ENCODE measurements at regions not wholly inside any gene's neighbourhood (a gene's known extent, or its start where the extent isn't known, plus 50 kb on each side); places are given as distances from the start of the nearest gene placed in this dataset.

DNA sequence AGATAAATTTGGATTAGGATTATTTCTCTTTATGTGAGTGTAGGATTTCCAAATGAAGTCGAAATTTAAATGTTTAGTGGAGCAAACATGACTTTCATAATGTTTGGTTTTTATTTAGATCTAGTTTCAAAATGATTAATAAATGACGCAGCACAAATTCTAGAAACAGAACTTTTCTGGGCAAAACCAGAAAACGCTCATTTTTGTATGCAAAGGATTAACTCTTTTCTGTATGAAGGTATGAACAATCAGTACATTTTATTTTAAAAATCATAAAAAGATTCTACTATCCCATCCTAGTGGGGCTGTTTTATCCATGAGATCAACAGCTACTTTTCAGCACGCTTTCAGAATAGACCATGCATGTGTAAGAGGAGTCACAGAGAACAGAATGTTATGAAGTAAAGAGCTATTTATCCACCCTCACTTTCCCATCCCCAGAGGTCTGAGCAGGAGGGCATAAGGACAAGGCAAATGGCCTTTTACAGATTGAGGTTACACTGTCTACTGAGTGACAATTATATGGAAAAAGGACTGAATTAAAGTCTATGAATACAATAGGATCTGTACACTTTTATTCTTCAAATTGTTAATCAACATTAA is 270.8 kb downstream of the ZEB2 start:
- CTCF ChIA-PET (ENCODE audit: low intra/inter-chr PET ratio), result no interaction called here
- Histone ChIP-seq H3K4me2 (ENCODE audit: insufficient read depth, low read length) (no peak overlapping the region), H3K36me3 (ENCODE audit: control insufficient read depth, insufficient read depth, low read length) (no peaks in the 10 kb centered on the region), H3K79me2 (ENCODE audit: control insufficient read depth, insufficient read depth, low read length) (no peaks in the 10 kb centered on the region), H3K27ac (ENCODE audit: extremely low read depth, low read depth, low read length) (no peak overlapping the region), H3K27me3 (ENCODE audit: control insufficient read depth in 2 of 2, insufficient read depth in 2 of 2, low read length in 2 of 2) (no peaks in the 10 kb centered on the region), H3K4me1 (replicated peaks in 1 of 2; ENCODE audit: control insufficient read depth in 2 of 2, insufficient read depth in 2 of 2, low read length in 2 of 2) (no peaks in the 10 kb centered on the region), H2AFZ (ENCODE audit: low read depth, low read length) (peak overlapping the region; percentile 9; the same call in 1 of the 2 replicates), H4K20me1 (replicated peaks; ENCODE audit: control insufficient read depth, insufficient read depth, low read length) (no peaks in the 10 kb centered on the region), H3K9ac (ENCODE audit: insufficient read depth in 1 of 2, low read depth in 2 of 2, low read length in 2 of 2) (no peak overlapping the region), H3K4me3 (no peak overlapping the region), H3K9me3 (replicated peaks; ENCODE audit: control insufficient read depth, insufficient read depth, low read depth, low read length) (peaks cover 6% of the 10 kb centered on the region; the same call in 1 of the 2 replicates), H3K9me1 (ENCODE audit: control insufficient read depth, insufficient read depth, low read length) (no peaks in the 10 kb centered on the region)
- in situ Hi-C loops (cut with MboI) (no loop called here), intact Hi-C loops (cut with micrococcal nuclease) (no loop called here)
- 52% methylated on average over 4 of the region's 4 CpGs for WGBS (ENCODE audit: insufficient coverage, low coverage, missing lambda C conversion rate)
- POLR2A ChIA-PET, result interaction anchor here (0.7 to 0.9 kb wide), 2 partner anchors 34 to 100 kb away, joined by 3 read pairs; no protein-coding TSS in a partner anchor
- no TSS peak for BruUV-seq (replicated peaks)
- ATAC-seq (peak; percentile 41; the same call in 1 of the 3 replicates), FAIRE-seq (no peak), DNase-seq (ENCODE audit: extremely low read depth in 1 of 4, low spot score in 3 of 4) (no peak)
- TF ChIP-seq ZBTB17 (CRISPR knock-in tag; IDR thresholded peaks at IDR 0.05) (no peak), ZNF76 (CRISPR knock-in tag; IDR thresholded peaks at IDR 0.05; ENCODE audit: borderline replicate concordance) (no peak), EP400 (IDR thresholded peaks at IDR 0.05) (no peak), ZNF79 (CRISPR knock-in tag; IDR thresholded peaks at IDR 0.05; ENCODE audit: low read depth) (no peak), SMC3 (conservative IDR thresholded peaks at IDR 0.05; ENCODE audit: insufficient read depth, low read depth, low read length) (no peak), TARDBP (IDR thresholded peaks at IDR 0.05) (no peak), NFE2L1 (tag; IDR thresholded peaks at IDR 0.05; ENCODE audit: borderline replicate concordance, low read depth) (no peak), ARID1B (IDR thresholded peaks at IDR 0.05) (no peak), TRIM28 (IDR thresholded peaks at IDR 0.05) (no peak), TBL1XR1 (IDR thresholded peaks at IDR 0.05; ENCODE audit: low read length in 2 of 2) (no peak), ZBED1 (IDR thresholded peaks at IDR 0.05) (no peak)
- TF ChIP-seq, protein P1, sequence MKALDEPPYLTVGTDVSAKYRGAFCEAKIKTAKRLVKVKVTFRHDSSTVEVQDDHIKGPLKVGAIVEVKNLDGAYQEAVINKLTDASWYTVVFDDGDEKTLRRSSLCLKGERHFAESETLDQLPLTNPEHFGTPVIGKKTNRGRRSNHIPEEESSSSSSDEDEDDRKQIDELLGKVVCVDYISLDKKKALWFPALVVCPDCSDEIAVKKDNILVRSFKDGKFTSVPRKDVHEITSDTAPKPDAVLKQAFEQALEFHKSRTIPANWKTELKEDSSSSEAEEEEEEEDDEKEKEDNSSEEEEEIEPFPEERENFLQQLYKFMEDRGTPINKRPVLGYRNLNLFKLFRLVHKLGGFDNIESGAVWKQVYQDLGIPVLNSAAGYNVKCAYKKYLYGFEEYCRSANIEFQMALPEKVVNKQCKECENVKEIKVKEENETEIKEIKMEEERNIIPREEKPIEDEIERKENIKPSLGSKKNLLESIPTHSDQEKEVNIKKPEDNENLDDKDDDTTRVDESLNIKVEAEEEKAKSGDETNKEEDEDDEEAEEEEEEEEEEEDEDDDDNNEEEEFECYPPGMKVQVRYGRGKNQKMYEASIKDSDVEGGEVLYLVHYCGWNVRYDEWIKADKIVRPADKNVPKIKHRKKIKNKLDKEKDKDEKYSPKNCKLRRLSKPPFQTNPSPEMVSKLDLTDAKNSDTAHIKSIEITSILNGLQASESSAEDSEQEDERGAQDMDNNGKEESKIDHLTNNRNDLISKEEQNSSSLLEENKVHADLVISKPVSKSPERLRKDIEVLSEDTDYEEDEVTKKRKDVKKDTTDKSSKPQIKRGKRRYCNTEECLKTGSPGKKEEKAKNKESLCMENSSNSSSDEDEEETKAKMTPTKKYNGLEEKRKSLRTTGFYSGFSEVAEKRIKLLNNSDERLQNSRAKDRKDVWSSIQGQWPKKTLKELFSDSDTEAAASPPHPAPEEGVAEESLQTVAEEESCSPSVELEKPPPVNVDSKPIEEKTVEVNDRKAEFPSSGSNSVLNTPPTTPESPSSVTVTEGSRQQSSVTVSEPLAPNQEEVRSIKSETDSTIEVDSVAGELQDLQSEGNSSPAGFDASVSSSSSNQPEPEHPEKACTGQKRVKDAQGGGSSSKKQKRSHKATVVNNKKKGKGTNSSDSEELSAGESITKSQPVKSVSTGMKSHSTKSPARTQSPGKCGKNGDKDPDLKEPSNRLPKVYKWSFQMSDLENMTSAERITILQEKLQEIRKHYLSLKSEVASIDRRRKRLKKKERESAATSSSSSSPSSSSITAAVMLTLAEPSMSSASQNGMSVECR (CRISPR knock-in tag; IDR thresholded peaks at IDR 0.05), result no peak
- TF ChIP-seq, protein P2, sequence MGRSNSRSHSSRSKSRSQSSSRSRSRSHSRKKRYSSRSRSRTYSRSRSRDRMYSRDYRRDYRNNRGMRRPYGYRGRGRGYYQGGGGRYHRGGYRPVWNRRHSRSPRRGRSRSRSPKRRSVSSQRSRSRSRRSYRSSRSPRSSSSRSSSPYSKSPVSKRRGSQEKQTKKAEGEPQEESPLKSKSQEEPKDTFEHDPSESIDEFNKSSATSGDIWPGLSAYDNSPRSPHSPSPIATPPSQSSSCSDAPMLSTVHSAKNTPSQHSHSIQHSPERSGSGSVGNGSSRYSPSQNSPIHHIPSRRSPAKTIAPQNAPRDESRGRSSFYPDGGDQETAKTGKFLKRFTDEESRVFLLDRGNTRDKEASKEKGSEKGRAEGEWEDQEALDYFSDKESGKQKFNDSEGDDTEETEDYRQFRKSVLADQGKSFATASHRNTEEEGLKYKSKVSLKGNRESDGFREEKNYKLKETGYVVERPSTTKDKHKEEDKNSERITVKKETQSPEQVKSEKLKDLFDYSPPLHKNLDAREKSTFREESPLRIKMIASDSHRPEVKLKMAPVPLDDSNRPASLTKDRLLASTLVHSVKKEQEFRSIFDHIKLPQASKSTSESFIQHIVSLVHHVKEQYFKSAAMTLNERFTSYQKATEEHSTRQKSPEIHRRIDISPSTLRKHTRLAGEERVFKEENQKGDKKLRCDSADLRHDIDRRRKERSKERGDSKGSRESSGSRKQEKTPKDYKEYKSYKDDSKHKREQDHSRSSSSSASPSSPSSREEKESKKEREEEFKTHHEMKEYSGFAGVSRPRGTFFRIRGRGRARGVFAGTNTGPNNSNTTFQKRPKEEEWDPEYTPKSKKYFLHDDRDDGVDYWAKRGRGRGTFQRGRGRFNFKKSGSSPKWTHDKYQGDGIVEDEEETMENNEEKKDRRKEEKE (IDR thresholded peaks at IDR 0.05; ENCODE audit: borderline replicate concordance in 1 of 2, control insufficient read depth in 1 of 2, low read depth in 2 of 2, low read length in 1 of 2), result no peak
- TF ChIP-seq, protein P3, sequence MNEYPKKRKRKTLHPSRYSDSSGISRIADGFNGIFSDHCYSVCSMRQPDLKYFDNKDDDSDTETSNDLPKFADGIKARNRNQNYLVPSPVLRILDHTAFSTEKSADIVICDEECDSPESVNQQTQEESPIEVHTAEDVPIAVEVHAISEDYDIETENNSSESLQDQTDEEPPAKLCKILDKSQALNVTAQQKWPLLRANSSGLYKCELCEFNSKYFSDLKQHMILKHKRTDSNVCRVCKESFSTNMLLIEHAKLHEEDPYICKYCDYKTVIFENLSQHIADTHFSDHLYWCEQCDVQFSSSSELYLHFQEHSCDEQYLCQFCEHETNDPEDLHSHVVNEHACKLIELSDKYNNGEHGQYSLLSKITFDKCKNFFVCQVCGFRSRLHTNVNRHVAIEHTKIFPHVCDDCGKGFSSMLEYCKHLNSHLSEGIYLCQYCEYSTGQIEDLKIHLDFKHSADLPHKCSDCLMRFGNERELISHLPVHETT (CRISPR knock-in tag; conservative IDR thresholded peaks at IDR 0.05 in 1 of 2, IDR thresholded peaks at IDR 0.05 in 1 of 2), result no peak
